C4-2B (cell line): ENCODE measurements at regions not wholly inside any gene's neighbourhood (a gene's known extent, or its start where the extent isn't known, plus 50 kb on each side); places are given as distances from the start of the nearest gene placed in this dataset.

ENCODE experiments used
- CTCF ChIP-seq: fragments of 450-650 bp; conservative IDR thresholded peaks from 2 replicates; pipeline ENCODE4 v1.5.1; 2017; ENCODE audit warnings: mild to moderate bottlenecking
- ZFX ChIP-seq: fragments of 450-650 bp; IDR thresholded peaks from 2 replicates; pipeline ENCODE4 v1.6.1; 2017

GRCh38 chr2:157168501-157168900 lies 89.0 kb upstream of the GALNT5 start:
- TF ChIP-seq CTCF (no peak), ZFX (no peak)
